ENCODE measurements at regions not wholly inside any gene's neighbourhood (a gene's known extent, or its start where the extent isn't known, plus 50 kb on each side); places are given as distances from the start of the nearest gene placed in this dataset.

GRCh38 chr14:83991666-83992065 is 1538.3 kb upstream of the FLRT2 start:
- WGBS, result 100% methylated on average over 2 of the region's 3 CpGs
- no peaks in the 10 kb centered on the region for H3K27me3 ChIP-seq (ENCODE audit: control insufficient read depth in 1 of 2, insufficient read depth in 1 of 2, low read length in 2 of 2)
- no peak overlapping the region for H3K27ac ChIP-seq (ENCODE audit: low read length, poor library complexity, severe bottlenecking)
- H3K36me3 ChIP-seq (ENCODE audit: control insufficient read depth in 1 of 2, insufficient read depth in 2 of 2, low read depth in 1 of 2, low read length in 2 of 2), result no peaks in the 10 kb centered on the region
- no peak overlapping the region for H2AK5ac ChIP-seq (ENCODE audit: low read length, severe bottlenecking)
- H4K8ac ChIP-seq (ENCODE audit: low read length), result no peak overlapping the region
- H3K9me3 ChIP-seq (ENCODE audit: control insufficient read depth, low read length), result no peaks in the 10 kb centered on the region
- no peak overlapping the region for H3K4me2 ChIP-seq (ENCODE audit: low read length, poor library complexity, severe bottlenecking)
- no peaks in the 10 kb centered on the region for H3K4me1 ChIP-seq (ENCODE audit: control insufficient read depth, insufficient read depth, low read depth, low read length)
- no peak overlapping the region for H2BK5ac ChIP-seq (ENCODE audit: low read depth, low read length, poor library complexity, severe bottlenecking)
- H2AFZ ChIP-seq (ENCODE audit: low read depth, low read length), result no peak overlapping the region
- no peak overlapping the region for H3K9ac ChIP-seq (ENCODE audit: low read length)
- no peak overlapping the region for H3K14ac ChIP-seq (ENCODE audit: low read length in 2 of 2)
- no peak overlapping the region for H4K91ac ChIP-seq (ENCODE audit: low read length)
- H3K4me3 ChIP-seq (ENCODE audit: insufficient read depth in 1 of 2, low read depth in 1 of 2, low read length in 2 of 2), result no peak overlapping the region
- H2BK15ac ChIP-seq (ENCODE audit: low read depth, poor library complexity, severe bottlenecking), result no peak overlapping the region
- H3K23ac ChIP-seq (ENCODE audit: low read length in 2 of 2), result no peak overlapping the region
- no peak overlapping the region for H3K4ac ChIP-seq (ENCODE audit: low read depth in 1 of 2, low read length in 2 of 2)
- H2BK12ac ChIP-seq (ENCODE audit: low read length in 2 of 2), result no peak overlapping the region
- no peak overlapping the region for H2BK120ac ChIP-seq (ENCODE audit: low read depth, low read length)
- H3K79me1 ChIP-seq (replicated peaks; ENCODE audit: low read length, poor library complexity, severe bottlenecking), result no peaks in the 10 kb centered on the region
- no peak for DNase-seq
- H3K18ac ChIP-seq (ENCODE audit: low read depth in 1 of 2, low read length in 2 of 2), result no peak overlapping the region

- no peak overlapping the region for H4K8ac ChIP-seq (ENCODE audit: low read length)
- no peaks in the 10 kb centered on the region for H3K4me1 ChIP-seq (ENCODE audit: control insufficient read depth, insufficient read depth, low read depth, low read length)
- H3K79me1 ChIP-seq (replicated peaks; ENCODE audit: low read length, poor library complexity, severe bottlenecking), result no peaks in the 10 kb centered on the region
- no peak overlapping the region for H3K4ac ChIP-seq (ENCODE audit: low read depth in 1 of 2, low read length in 2 of 2)
- H3K9me3 ChIP-seq (ENCODE audit: control insufficient read depth, low read length), result no peaks in the 10 kb centered on the region
- 78% methylated on average over 3 of the region's 3 CpGs for WGBS
- H2BK5ac ChIP-seq (ENCODE audit: low read depth, low read length, poor library complexity, severe bottlenecking), result no peak overlapping the region
- H3K4me3 ChIP-seq (ENCODE audit: insufficient read depth in 1 of 2, low read depth in 1 of 2, low read length in 2 of 2), result no peak overlapping the region
- H2BK120ac ChIP-seq (ENCODE audit: low read depth, low read length), result no peak overlapping the region
- H3K18ac ChIP-seq (ENCODE audit: low read depth in 1 of 2, low read length in 2 of 2), result no peak overlapping the region
- peak; percentile 72 for DNase-seq
- no peak overlapping the region for H3K14ac ChIP-seq (ENCODE audit: low read length in 2 of 2)
- H2AK5ac ChIP-seq (ENCODE audit: low read length, severe bottlenecking), result no peak overlapping the region
- H3K27ac ChIP-seq (ENCODE audit: low read length, poor library complexity, severe bottlenecking), result no peak overlapping the region
- no peak overlapping the region for H3K4me2 ChIP-seq (ENCODE audit: low read length, poor library complexity, severe bottlenecking)
- H2BK15ac ChIP-seq (ENCODE audit: low read depth, poor library complexity, severe bottlenecking), result no peak overlapping the region
- H2BK12ac ChIP-seq (ENCODE audit: low read length in 2 of 2), result no peak overlapping the region
- H3K9ac ChIP-seq (ENCODE audit: low read length), result no peak overlapping the region
- H3K27me3 ChIP-seq (ENCODE audit: control insufficient read depth in 1 of 2, insufficient read depth in 1 of 2, low read length in 2 of 2), result no peaks in the 10 kb centered on the region
- H3K23ac ChIP-seq (ENCODE audit: low read length in 2 of 2), result no peak overlapping the region
- no peak overlapping the region for H4K91ac ChIP-seq (ENCODE audit: low read length)
- H2AFZ ChIP-seq (ENCODE audit: low read depth, low read length), result no peak overlapping the region
- H3K36me3 ChIP-seq (ENCODE audit: control insufficient read depth in 1 of 2, insufficient read depth in 2 of 2, low read depth in 1 of 2, low read length in 2 of 2), result no peaks in the 10 kb centered on the region
Observed at GRCh38 chr14:83992857-83993256, 1537.1 kb upstream of the FLRT2 start.

- no peak for DNase-seq
- Histone ChIP-seq H2BK12ac (ENCODE audit: low read length in 2 of 2) (no peak overlapping the region), H2BK15ac (ENCODE audit: low read depth, poor library complexity, severe bottlenecking) (no peak overlapping the region), H4K8ac (ENCODE audit: low read length) (no peak overlapping the region), H3K79me1 (replicated peaks; ENCODE audit: low read length, poor library complexity, severe bottlenecking) (no peaks in the 10 kb centered on the region), H3K4me3 (ENCODE audit: insufficient read depth in 1 of 2, low read depth in 1 of 2, low read length in 2 of 2) (no peak overlapping the region), H3K9me3 (ENCODE audit: control insufficient read depth, low read length) (no peaks in the 10 kb centered on the region), H3K4ac (ENCODE audit: low read depth in 1 of 2, low read length in 2 of 2) (no peak overlapping the region), H2AFZ (ENCODE audit: low read depth, low read length) (no peak overlapping the region), H3K9ac (ENCODE audit: low read length) (no peak overlapping the region), H2BK120ac (ENCODE audit: low read depth, low read length) (no peak overlapping the region), H4K91ac (ENCODE audit: low read length) (no peak overlapping the region), H3K27me3 (ENCODE audit: control insufficient read depth in 1 of 2, insufficient read depth in 1 of 2, low read length in 2 of 2) (no peaks in the 10 kb centered on the region), H3K4me1 (ENCODE audit: control insufficient read depth, insufficient read depth, low read depth, low read length) (no peaks in the 10 kb centered on the region), H3K36me3 (ENCODE audit: control insufficient read depth in 1 of 2, insufficient read depth in 2 of 2, low read depth in 1 of 2, low read length in 2 of 2) (no peaks in the 10 kb centered on the region), H2BK5ac (ENCODE audit: low read depth, low read length, poor library complexity, severe bottlenecking) (no peak overlapping the region), H3K27ac (ENCODE audit: low read length, poor library complexity, severe bottlenecking) (no peak overlapping the region), H2AK5ac (ENCODE audit: low read length, severe bottlenecking) (no peak overlapping the region), H3K4me2 (ENCODE audit: low read length, poor library complexity, severe bottlenecking) (no peak overlapping the region), H3K18ac (ENCODE audit: low read depth in 1 of 2, low read length in 2 of 2) (no peak overlapping the region), H3K14ac (ENCODE audit: low read length in 2 of 2) (no peak overlapping the region), H3K23ac (ENCODE audit: low read length in 2 of 2) (no peak overlapping the region)
- WGBS, result no CpG with 5 or more reads among the region's 2 CpGs
Observed at GRCh38 chr14:83993545-83993944, 1536.4 kb upstream of the FLRT2 start.

DNA sequence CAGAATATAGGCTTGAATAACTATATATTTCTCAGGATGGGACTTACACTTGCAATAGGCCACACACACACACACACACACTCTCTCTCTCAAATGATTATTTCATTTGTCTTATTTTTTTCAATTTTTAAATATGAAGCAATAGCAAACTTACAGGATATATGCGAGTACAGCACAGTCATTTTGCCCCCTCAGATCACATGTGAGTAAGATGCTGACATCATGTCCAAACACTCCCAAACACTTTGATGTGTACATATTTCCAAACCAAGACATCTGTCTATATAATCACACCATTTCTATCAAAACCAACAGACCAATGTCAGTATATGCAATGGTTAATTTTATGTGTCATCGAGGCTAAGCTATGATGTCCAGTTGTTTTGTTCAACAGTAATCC is 1535.9 kb upstream of the FLRT2 start:
- Histone ChIP-seq H3K27me3 (ENCODE audit: control insufficient read depth in 1 of 2, insufficient read depth in 1 of 2, low read length in 2 of 2) (no peaks in the 10 kb centered on the region), H3K36me3 (ENCODE audit: control insufficient read depth in 1 of 2, insufficient read depth in 2 of 2, low read depth in 1 of 2, low read length in 2 of 2) (no peaks in the 10 kb centered on the region), H2AK5ac (ENCODE audit: low read length, severe bottlenecking) (no peak overlapping the region), H3K9me3 (ENCODE audit: control insufficient read depth, low read length) (no peaks in the 10 kb centered on the region), H2BK15ac (ENCODE audit: low read depth, poor library complexity, severe bottlenecking) (no peak overlapping the region), H4K91ac (ENCODE audit: low read length) (no peak overlapping the region), H2AFZ (ENCODE audit: low read depth, low read length) (no peak overlapping the region), H3K14ac (ENCODE audit: low read length in 2 of 2) (no peak overlapping the region), H3K9ac (ENCODE audit: low read length) (no peak overlapping the region), H2BK5ac (ENCODE audit: low read depth, low read length, poor library complexity, severe bottlenecking) (no peak overlapping the region), H2BK120ac (ENCODE audit: low read depth, low read length) (no peak overlapping the region), H3K18ac (ENCODE audit: low read depth in 1 of 2, low read length in 2 of 2) (no peak overlapping the region), H3K27ac (ENCODE audit: low read length, poor library complexity, severe bottlenecking) (no peak overlapping the region), H3K79me1 (replicated peaks; ENCODE audit: low read length, poor library complexity, severe bottlenecking) (no peaks in the 10 kb centered on the region), H4K8ac (ENCODE audit: low read length) (no peak overlapping the region), H2BK12ac (ENCODE audit: low read length in 2 of 2) (no peak overlapping the region), H3K4ac (ENCODE audit: low read depth in 1 of 2, low read length in 2 of 2) (no peak overlapping the region), H3K23ac (ENCODE audit: low read length in 2 of 2) (no peak overlapping the region), H3K4me1 (ENCODE audit: control insufficient read depth, insufficient read depth, low read depth, low read length) (no peaks in the 10 kb centered on the region), H3K4me2 (ENCODE audit: low read length, poor library complexity, severe bottlenecking) (no peak overlapping the region), H3K4me3 (ENCODE audit: insufficient read depth in 1 of 2, low read depth in 1 of 2, low read length in 2 of 2) (no peak overlapping the region)
- WGBS, result 52% methylated on average over 2 of the region's 2 CpGs
- DNase-seq, result peak; percentile 32
